Thyroid gland (tissue), 4 donors: ENCODE measurements at regions not wholly inside any gene's neighbourhood (a gene's known extent, or its start where the extent isn't known, plus 50 kb on each side); places are given as distances from the start of the nearest gene placed in this dataset.

ENCODE experiments used
- DNase-seq, 2 donors: peaks; one replicate each; pipeline ENCODE4 v3.0.0-alpha.2; 2019
- H3K27ac ChIP-seq, 3 donors: fragments of 200-600 bp; sonication (generic); 1 replicate in 2 of 3; 2 replicates in 1 of 3; pipeline ENCODE4 v1.5.1; 2016 to 2019; ENCODE audit warnings: mild to moderate bottlenecking in 1 of 3, moderate library complexity in 1 of 3
- H3K27me3 ChIP-seq: fragments of 200-600 bp; sonication (generic); one replicate; pipeline ENCODE4 v1.5.1; 2019
- H3K36me3 ChIP-seq, 2 donors: fragments of 200-600 bp; sonication (generic); one replicate each; pipeline ENCODE4 v1.5.1; 2016 to 2019
- H3K4me1 ChIP-seq, 2 donors: fragments of 200-600 bp; sonication (generic); one replicate each; pipeline ENCODE4 v1.5.1; 2017 to 2019
- H3K4me3 ChIP-seq, 3 donors: fragments of 200-600 bp; sonication (generic); replicated peaks in 1 of 3; 1 replicate in 2 of 3; 2 replicates in 1 of 3; pipeline ENCODE4 v1.5.1; 2016; ENCODE audit warnings: mild to moderate bottlenecking in 1 of 3
- H3K9me3 ChIP-seq: fragments of 200-600 bp; sonication (generic); one replicate; pipeline ENCODE4 v1.5.1; 2017
- CTCF ChIP-seq, 6 experiments: fragments of 200-600 bp in 3 of 6; fragments of 450-650 bp in 3 of 6; sonication (generic) in 3 of 6; IDR thresholded peaks; one replicate each; pipeline ENCODE4 v1.5.1; 2016 to 2019; ENCODE audit warnings: antibody characterized with exemption in 6 of 6, mild to moderate bottlenecking in 2 of 6, inconsistent platforms in 1 of 6, moderate library complexity in 1 of 6
- POLR2A ChIP-seq, 2 donors: fragments of 450-650 bp; IDR thresholded peaks; one replicate each; pipeline ENCODE4 v1.6.1; 2017; ENCODE audit warnings: antibody characterized with exemption in 2 of 2, mild to moderate bottlenecking in 2 of 2, moderate library complexity in 1 of 2
- WGBS, 2 donors: methylation state at CpG; one replicate each; pipeline ENCODE4 v1.1.5; 2017; 5-methylcytosine and 5-hydroxymethylcytosine counted together
- intact Hi-C: fragments of 100-400 bp; cut with DNase I; formaldehyde crosslinking; loops from one replicate; pipeline ENCODE4 v1.15.1; 2023

GRCh38 chr5:174816858-174817257 lies 92.5 kb downstream of the MSX2 start:
- WGBS, 2 donors, result 25 to 31% methylated on average over 2 of the region's 2 CpGs
- Histone ChIP-seq H3K9me3 (no peaks in the 10 kb centered on the region), H3K27me3 (no peaks in the 10 kb centered on the region), H3K4me1 (no peaks in the 10 kb centered on the region), H3K4me3 (no peak overlapping the region), H3K27ac (no peak overlapping the region), H3K36me3 (no peaks in the 10 kb centered on the region)
- TF ChIP-seq POLR2A (IDR thresholded peaks at IDR 0.05), result no peak
- no peak for TF ChIP-seq CTCF (IDR thresholded peaks at IDR 0.05)
- intact Hi-C loops, result no loop called here
- DNase-seq, result no peak

- no peaks in the 10 kb centered on the region for H3K36me3 ChIP-seq
- TF ChIP-seq POLR2A (IDR thresholded peaks at IDR 0.05) (no peak), CTCF (IDR thresholded peaks at IDR 0.05) (no peak)
- intact Hi-C loops, result no loop called here
- H3K27ac ChIP-seq, result no peak overlapping the region
- WGBS, 2 donors, result 95 to 100% methylated on average over 1 of the region's 1 CpG
- no peak for DNase-seq
- H3K27me3 ChIP-seq, result no peaks in the 10 kb centered on the region
- H3K9me3 ChIP-seq, result no peaks in the 10 kb centered on the region
- no peak overlapping the region for H3K4me3 ChIP-seq
- H3K4me1 ChIP-seq, result no peaks in the 10 kb centered on the region
These were observed 87.1 kb downstream of the MSX2 start for GRCh38 chr5:174811438-174811837.

GRCh38 chr5:174810796-174811195 lies 86.4 kb downstream of the MSX2 start:
- intact Hi-C loops, result no loop called here
- no peak overlapping the region for H3K4me3 ChIP-seq
- 91 to 92% methylated on average over 2 of the region's 2 CpGs for WGBS, 2 donors
- no peak overlapping the region for H3K27ac ChIP-seq
- no peaks in the 10 kb centered on the region for H3K36me3 ChIP-seq
- no peaks in the 10 kb centered on the region for H3K27me3 ChIP-seq
- H3K9me3 ChIP-seq, result no peaks in the 10 kb centered on the region
- DNase-seq, result no peak
- H3K4me1 ChIP-seq, result no peaks in the 10 kb centered on the region
- no peak for TF ChIP-seq CTCF (IDR thresholded peaks at IDR 0.05)
- no peak for TF ChIP-seq POLR2A (IDR thresholded peaks at IDR 0.05)

GRCh38 chr5:174807471-174807870 lies 83.1 kb downstream of the MSX2 start:
- intact Hi-C loops, result no loop called here
- no peaks in the 10 kb centered on the region for H3K27me3 ChIP-seq
- H3K9me3 ChIP-seq, result no peaks in the 10 kb centered on the region
- TF ChIP-seq CTCF (IDR thresholded peaks at IDR 0.05) (no peak), POLR2A (IDR thresholded peaks at IDR 0.05) (no peak)
- WGBS, 2 donors, result 60 to 81% methylated on average over 4 of the region's 4 CpGs
- H3K4me3 ChIP-seq, result no peak overlapping the region
- H3K36me3 ChIP-seq, result no peaks in the 10 kb centered on the region
- H3K4me1 ChIP-seq, result no peaks in the 10 kb centered on the region
- DNase-seq, result no peak
- H3K27ac ChIP-seq, result no peak overlapping the region

GRCh38 chr5:174806729-174807128 lies 82.3 kb downstream of the MSX2 start:
- no peak for TF ChIP-seq POLR2A (IDR thresholded peaks at IDR 0.05)
- Histone ChIP-seq H3K27me3 (no peaks in the 10 kb centered on the region), H3K4me1 (no peaks in the 10 kb centered on the region), H3K36me3 (no peaks in the 10 kb centered on the region), H3K27ac (no peak overlapping the region), H3K9me3 (no peaks in the 10 kb centered on the region), H3K4me3 (no peak overlapping the region)
- no peak for DNase-seq
- intact Hi-C loops, result no loop called here
- 72 to 89% methylated on average over 5 of the region's 5 CpGs for WGBS, 2 donors

GRCh38 chr5:174801798-174802197 lies 77.4 kb downstream of the MSX2 start:
- Histone ChIP-seq H3K4me3 (no peak overlapping the region), H3K36me3 (no peaks in the 10 kb centered on the region), H3K4me1 (no peaks in the 10 kb centered on the region), H3K27me3 (no peaks in the 10 kb centered on the region), H3K9me3 (no peaks in the 10 kb centered on the region), H3K27ac (no peak overlapping the region)
- 62 to 63% methylated on average over 2 of the region's 2 CpGs for WGBS, 2 donors
- intact Hi-C loops, result no loop called here
- no peak for TF ChIP-seq POLR2A (IDR thresholded peaks at IDR 0.05)
- TF ChIP-seq CTCF (IDR thresholded peaks at IDR 0.05), result no peak
- no peak for DNase-seq
